ENCODE measurements at regions not wholly inside any gene's neighbourhood (a gene's known extent, or its start where the extent isn't known, plus 50 kb on each side); places are given as distances from the start of the nearest gene placed in this dataset.

DNA sequence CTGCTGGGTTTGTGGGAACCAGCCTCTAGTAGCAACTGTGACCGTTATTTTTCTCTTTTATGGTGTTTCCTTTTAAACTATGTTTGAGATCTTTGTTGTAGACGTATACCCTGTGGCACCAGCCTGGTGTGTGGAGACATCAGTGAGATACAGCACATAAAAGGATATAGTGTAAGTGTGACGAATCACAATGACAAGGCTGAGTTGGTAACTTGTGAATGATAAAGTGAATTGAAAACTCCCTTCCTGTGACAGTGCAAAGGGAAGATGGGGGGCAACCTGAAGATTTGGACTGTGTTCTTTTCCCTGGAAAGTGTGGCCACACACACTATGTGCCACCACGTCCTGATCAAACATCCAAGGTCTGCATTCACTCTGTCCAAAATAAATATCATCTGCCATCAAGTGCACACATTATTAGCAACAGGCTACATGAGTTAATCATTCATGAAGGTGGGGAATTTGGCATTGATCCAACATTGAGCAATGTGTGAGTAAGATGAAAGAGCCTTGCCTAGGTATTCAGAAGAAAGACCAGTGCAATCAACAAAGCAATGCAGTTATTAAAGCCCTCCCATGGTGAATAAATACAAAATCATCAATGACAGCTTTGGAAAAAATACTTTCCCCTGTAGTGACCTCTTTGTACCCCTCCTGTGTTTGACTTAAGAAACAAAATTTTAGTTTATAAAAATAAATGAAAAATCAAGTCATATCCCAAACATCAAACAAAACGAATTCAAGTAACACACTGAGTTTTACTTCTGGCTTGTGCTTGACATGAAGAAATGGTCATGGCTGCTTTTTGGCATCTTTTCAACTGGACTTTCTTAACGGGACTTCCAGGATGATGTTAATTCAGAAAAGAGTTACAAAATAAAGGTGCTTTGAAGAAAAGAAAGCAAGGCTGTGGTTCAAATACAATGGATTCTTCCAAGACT lies 1280.5 kb upstream of the ZEB2 start:
- TF ChIP-seq, protein P1, sequence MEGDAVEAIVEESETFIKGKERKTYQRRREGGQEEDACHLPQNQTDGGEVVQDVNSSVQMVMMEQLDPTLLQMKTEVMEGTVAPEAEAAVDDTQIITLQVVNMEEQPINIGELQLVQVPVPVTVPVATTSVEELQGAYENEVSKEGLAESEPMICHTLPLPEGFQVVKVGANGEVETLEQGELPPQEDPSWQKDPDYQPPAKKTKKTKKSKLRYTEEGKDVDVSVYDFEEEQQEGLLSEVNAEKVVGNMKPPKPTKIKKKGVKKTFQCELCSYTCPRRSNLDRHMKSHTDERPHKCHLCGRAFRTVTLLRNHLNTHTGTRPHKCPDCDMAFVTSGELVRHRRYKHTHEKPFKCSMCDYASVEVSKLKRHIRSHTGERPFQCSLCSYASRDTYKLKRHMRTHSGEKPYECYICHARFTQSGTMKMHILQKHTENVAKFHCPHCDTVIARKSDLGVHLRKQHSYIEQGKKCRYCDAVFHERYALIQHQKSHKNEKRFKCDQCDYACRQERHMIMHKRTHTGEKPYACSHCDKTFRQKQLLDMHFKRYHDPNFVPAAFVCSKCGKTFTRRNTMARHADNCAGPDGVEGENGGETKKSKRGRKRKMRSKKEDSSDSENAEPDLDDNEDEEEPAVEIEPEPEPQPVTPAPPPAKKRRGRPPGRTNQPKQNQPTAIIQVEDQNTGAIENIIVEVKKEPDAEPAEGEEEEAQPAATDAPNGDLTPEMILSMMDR (IDR thresholded peaks at IDR 0.05) = no peak
- ATAC-seq = peak; percentile 59
- H3K9me3 ChIP-seq = no peaks in the 10 kb centered on the region
- intact Hi-C loops (cut with DNase I) = no loop called here
- no peak overlapping the region for H3K4me3 ChIP-seq
- no peaks in the 10 kb centered on the region for H3K27me3 ChIP-seq
- H3K27ac ChIP-seq = no peak overlapping the region
- H3K4me1 ChIP-seq = no peaks in the 10 kb centered on the region
- DNase-seq = peak in 2 of 4 donors; percentile 23 to 47
- H3K36me3 ChIP-seq = no peaks in the 10 kb centered on the region

DNA sequence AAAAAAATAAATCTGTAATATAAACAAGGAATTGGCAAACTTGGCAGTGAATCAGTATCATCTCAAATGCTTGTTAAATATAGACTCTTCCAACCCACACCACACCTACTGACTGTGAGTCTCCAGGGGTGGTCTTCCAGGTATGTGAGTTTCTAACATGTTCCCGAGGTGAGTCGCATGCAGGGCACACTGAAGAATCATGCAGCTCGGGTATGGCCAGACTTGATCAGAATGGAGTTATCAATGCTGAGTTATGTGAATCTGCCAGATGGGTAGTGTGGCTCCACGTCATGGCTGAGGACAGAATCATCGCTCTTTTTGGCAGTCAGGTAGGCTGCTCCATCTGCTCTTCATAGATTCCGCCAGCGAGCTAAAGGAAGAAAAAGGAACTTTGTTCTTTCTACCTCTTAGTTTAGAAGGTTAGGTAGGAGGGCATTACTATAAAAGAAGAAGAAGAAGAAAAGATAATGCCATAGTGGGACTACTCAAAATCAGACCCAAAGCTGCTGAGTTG lies 1279.7 kb upstream of the ZEB2 start:
- H3K27me3 ChIP-seq = no peaks in the 10 kb centered on the region
- H3K4me3 ChIP-seq = no peak overlapping the region
- TF ChIP-seq, protein P1 (IDR thresholded peaks at IDR 0.05) = no peak
- DNase-seq (no peak), ATAC-seq (no peak)
- H3K27ac ChIP-seq = no peak overlapping the region
- no peaks in the 10 kb centered on the region for H3K4me1 ChIP-seq
- intact Hi-C loops (cut with DNase I) = no loop called here
- no peaks in the 10 kb centered on the region for H3K9me3 ChIP-seq
- no peaks in the 10 kb centered on the region for H3K36me3 ChIP-seq

DNA sequence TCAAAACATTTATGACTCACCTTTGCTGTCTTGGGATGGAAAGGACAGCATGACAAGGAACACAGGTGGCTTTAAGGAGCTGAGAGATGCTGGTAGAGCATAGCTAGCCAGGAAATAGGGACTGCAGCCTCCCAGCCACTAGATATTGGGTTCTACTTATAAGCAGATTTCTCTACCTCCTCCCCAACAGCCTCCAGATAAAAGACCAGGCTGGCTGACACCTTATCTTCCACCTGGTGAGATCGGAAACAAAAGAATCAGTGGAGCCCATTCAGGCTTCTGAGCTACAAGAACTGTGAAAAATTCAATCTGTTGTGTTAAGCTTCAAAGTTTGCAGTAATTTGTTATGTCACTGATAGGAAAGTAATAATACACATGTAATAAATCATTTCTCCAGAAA lies 1278.5 kb upstream of the ZEB2 start:
- ATAC-seq = no peak
- TF ChIP-seq, protein P1 (IDR thresholded peaks at IDR 0.05) = no peak
- Histone ChIP-seq H3K27ac (no peak overlapping the region), H3K4me3 (no peak overlapping the region), H3K4me1 (no peaks in the 10 kb centered on the region), H3K27me3 (no peaks in the 10 kb centered on the region), H3K9me3 (no peaks in the 10 kb centered on the region), H3K36me3 (no peaks in the 10 kb centered on the region)
- no peak for DNase-seq
- intact Hi-C loops (cut with DNase I) = no loop called here

DNA sequence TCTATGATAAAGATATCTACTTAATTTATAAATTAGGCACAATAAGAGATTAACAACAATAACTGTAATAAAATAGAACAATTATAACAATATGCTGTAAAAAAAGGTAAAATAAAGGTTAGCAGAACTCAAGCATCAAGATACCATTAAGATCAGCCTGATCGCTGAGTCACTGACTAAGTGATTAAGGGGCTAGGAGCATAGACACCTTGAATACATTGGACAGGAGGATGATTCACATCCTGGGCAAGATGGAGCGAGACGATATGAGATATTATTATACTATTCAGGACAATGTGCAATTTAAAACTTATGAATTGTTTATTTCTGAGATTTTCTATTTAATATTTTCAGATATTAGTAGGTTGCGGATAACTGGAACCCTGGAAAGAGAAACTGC lies 1277.8 kb upstream of the ZEB2 start:
- Histone ChIP-seq H3K27ac (no peak overlapping the region), H3K36me3 (no peaks in the 10 kb centered on the region), H3K9me3 (no peaks in the 10 kb centered on the region), H3K4me3 (no peak overlapping the region), H3K4me1 (no peaks in the 10 kb centered on the region), H3K27me3 (no peaks in the 10 kb centered on the region)
- DNase-seq (no peak), ATAC-seq (no peak)
- TF ChIP-seq, protein P1 (IDR thresholded peaks at IDR 0.05) = no peak
- intact Hi-C loops (cut with DNase I) = no loop called here

DNA sequence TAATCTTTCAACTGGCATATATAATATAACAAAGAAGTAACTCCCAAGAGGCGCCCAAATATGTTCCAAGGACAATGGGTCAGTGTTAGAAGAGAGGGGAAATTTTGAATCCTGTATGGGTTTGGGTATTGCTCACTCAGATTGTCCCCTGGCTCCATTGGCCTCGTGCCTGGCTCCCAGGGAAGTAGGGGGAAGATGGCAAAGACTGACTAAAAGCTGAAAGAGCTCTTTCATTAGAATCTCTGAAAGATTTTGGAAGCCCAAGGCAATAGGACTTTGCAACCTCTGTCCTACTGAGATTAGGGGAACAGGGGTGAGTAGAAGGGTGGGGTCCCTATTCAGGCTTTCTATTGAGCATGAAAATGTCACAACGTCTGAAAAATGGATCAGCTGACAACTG lies 1272.8 kb upstream of the ZEB2 start:
- Histone ChIP-seq H3K4me1 (no peaks in the 10 kb centered on the region), H3K9me3 (no peaks in the 10 kb centered on the region), H3K4me3 (no peak overlapping the region), H3K36me3 (no peaks in the 10 kb centered on the region), H3K27me3 (no peaks in the 10 kb centered on the region), H3K27ac (no peak overlapping the region)
- intact Hi-C loops (cut with DNase I) = no loop called here
- TF ChIP-seq, protein P1 (IDR thresholded peaks at IDR 0.05) = no peak
- ATAC-seq (no peak), DNase-seq (peak in 1 of 4 donors; percentile 23)

Measured in left lung (tissue), 4 donors.